Breast epithelium (tissue), 4 donors: ENCODE measurements at regions not wholly inside any gene's neighbourhood (a gene's known extent, or its start where the extent isn't known, plus 50 kb on each side); places are given as distances from the start of the nearest gene placed in this dataset.

Experiments
- DNase-seq, 2 donors: peaks; one replicate each; pipeline ENCODE4 v3.0.0-alpha.2; 2019; ENCODE audit warnings: low spot score in 2 of 2
- H3K27ac ChIP-seq, 2 donors: fragments of 200-600 bp; sonication (generic) in 1 of 2; one replicate each; pipeline ENCODE4 v1.5.1; 2016 to 2019; ENCODE audit warnings: mild to moderate bottlenecking in 1 of 2
- H3K27me3 ChIP-seq, 2 donors: fragments of 200-600 bp; sonication (generic) in 1 of 2; one replicate each; pipeline versions ENCODE4 v1.5.1 to v1.6.0; 2017 to 2019; ENCODE audit warnings: control low read depth in 1 of 2, mild to moderate bottlenecking in 1 of 2
- H3K36me3 ChIP-seq: fragments of 200-600 bp; one replicate; pipeline ENCODE4 v1.5.1; 2019
- H3K4me1 ChIP-seq, 2 donors: fragments of 200-600 bp; sonication (generic); one replicate each; pipeline ENCODE4 v1.5.1; 2016 to 2019; ENCODE audit warnings: control low read depth in 1 of 2
- H3K4me3 ChIP-seq, 3 donors: fragments of 200-600 bp; sonication (generic); 1 replicate in 2 of 3; 2 replicates in 1 of 3; pipeline ENCODE4 v1.5.1; 2016 to 2019; ENCODE audit warnings: mild to moderate bottlenecking in 3 of 3, moderate library complexity in 2 of 3
- H3K9me3 ChIP-seq, 2 donors: fragments of 200-600 bp; sonication (generic) in 1 of 2; one replicate each; pipeline ENCODE4 v1.5.1; 2016 to 2019; ENCODE audit warnings: control low read depth in 1 of 2
- POLR2A ChIP-seq: fragments of 450-650 bp; IDR thresholded peaks from one replicate; pipeline ENCODE4 v1.6.1; 2016; ENCODE audit warnings: antibody characterized with exemption, mild to moderate bottlenecking, moderate library complexity
- POLR2AphosphoS5 ChIP-seq, 3 donors: sonication (generic); formaldehyde crosslinking; IDR thresholded peaks; one replicate each; pipeline ENCODE4 v1.6.1; 2017; ENCODE audit warnings: antibody characterized with exemption in 3 of 3
- intact Hi-C: fragments of 100-400 bp; cut with DNase I; formaldehyde crosslinking; loops from one replicate; pipeline ENCODE4 v1.15.1; 2023; ENCODE audit warnings: low total_unique reads
- TF ChIP-seq, protein P1 (sequence below), 3 donors: fragments of 450-650 bp; IDR thresholded peaks; one replicate each; pipeline ENCODE4 v1.5.1; 2016 to 2017; ENCODE audit warnings: antibody characterized with exemption in 3 of 3, mild to moderate bottlenecking in 3 of 3, moderate library complexity in 3 of 3

GRCh38 chr2:151042964-151043363, 218.7 kb downstream of the RBM43 start:
- intact Hi-C loops, result no loop called here
- Histone ChIP-seq H3K4me1 (no peaks in the 10 kb centered on the region), H3K36me3 (no peaks in the 10 kb centered on the region), H3K4me3 (no peak overlapping the region), H3K27ac (no peak overlapping the region), H3K9me3 (no peaks in the 10 kb centered on the region), H3K27me3 (no peaks in the 10 kb centered on the region)
- DNase-seq, result no peak
- TF ChIP-seq POLR2AphosphoS5 (IDR thresholded peaks at IDR 0.05), result no peak
- TF ChIP-seq POLR2A, result no peak
- TF ChIP-seq, protein P1, sequence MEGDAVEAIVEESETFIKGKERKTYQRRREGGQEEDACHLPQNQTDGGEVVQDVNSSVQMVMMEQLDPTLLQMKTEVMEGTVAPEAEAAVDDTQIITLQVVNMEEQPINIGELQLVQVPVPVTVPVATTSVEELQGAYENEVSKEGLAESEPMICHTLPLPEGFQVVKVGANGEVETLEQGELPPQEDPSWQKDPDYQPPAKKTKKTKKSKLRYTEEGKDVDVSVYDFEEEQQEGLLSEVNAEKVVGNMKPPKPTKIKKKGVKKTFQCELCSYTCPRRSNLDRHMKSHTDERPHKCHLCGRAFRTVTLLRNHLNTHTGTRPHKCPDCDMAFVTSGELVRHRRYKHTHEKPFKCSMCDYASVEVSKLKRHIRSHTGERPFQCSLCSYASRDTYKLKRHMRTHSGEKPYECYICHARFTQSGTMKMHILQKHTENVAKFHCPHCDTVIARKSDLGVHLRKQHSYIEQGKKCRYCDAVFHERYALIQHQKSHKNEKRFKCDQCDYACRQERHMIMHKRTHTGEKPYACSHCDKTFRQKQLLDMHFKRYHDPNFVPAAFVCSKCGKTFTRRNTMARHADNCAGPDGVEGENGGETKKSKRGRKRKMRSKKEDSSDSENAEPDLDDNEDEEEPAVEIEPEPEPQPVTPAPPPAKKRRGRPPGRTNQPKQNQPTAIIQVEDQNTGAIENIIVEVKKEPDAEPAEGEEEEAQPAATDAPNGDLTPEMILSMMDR (IDR thresholded peaks at IDR 0.05), result no peak

DNA sequence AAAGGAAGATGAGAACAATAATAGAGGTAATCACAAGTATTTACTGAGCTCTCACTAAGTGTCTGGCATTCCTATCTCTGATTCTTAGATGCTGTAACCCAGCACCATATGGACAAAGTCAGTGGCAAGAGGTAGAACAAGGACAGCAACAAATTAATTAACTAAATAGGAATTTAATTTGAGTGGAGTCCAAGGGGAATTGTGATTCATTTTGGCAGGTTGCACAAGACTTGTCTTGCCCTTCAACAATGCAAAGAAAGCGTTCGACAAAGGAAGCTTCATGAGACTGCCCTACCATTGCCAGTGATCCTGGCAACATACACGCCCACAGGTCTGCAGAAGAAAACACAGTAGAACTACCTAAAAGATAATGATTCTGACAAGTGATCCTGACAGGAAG, 221.6 kb downstream of the RBM43 start:
- Histone ChIP-seq H3K4me1 (no peaks in the 10 kb centered on the region), H3K9me3 (no peaks in the 10 kb centered on the region), H3K27ac (peak overlapping the region; percentile 15 to 68), H3K36me3 (no peaks in the 10 kb centered on the region), H3K27me3 (no peaks in the 10 kb centered on the region), H3K4me3 (no peak overlapping the region)
- intact Hi-C loops, result no loop called here
- TF ChIP-seq, protein P1 (IDR thresholded peaks at IDR 0.05), result no peak
- TF ChIP-seq POLR2AphosphoS5 (IDR thresholded peaks at IDR 0.05) (no peak), POLR2A (no peak)
- DNase-seq, result peak in 1 of 2 donors; percentile 48

DNA sequence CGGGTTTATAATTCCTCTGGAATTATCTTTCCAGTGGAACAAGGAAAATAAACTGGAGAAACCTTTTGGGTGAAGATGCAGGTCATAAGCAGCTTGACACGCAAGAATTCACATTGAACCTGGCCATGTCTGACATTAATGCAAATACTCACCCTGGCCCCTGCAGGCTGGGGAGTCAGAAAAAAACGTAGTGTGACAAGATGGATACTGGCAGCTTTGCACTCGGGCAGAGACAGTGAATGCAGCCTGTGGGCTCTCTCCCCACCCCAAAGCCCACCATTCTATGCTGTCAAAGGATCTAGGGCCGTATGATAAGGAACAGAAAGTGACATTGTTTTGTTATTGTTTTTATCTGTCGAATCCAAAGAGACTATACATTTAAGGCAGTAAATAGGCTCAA, 223.1 kb downstream of the RBM43 start:
- Histone ChIP-seq H3K9me3 (no peaks in the 10 kb centered on the region), H3K27ac (no peak overlapping the region), H3K36me3 (no peaks in the 10 kb centered on the region), H3K4me3 (no peak overlapping the region), H3K27me3 (no peaks in the 10 kb centered on the region), H3K4me1 (no peaks in the 10 kb centered on the region)
- intact Hi-C loops, result no loop called here
- no peak for DNase-seq
- TF ChIP-seq, protein P1 (IDR thresholded peaks at IDR 0.05), result no peak

DNA sequence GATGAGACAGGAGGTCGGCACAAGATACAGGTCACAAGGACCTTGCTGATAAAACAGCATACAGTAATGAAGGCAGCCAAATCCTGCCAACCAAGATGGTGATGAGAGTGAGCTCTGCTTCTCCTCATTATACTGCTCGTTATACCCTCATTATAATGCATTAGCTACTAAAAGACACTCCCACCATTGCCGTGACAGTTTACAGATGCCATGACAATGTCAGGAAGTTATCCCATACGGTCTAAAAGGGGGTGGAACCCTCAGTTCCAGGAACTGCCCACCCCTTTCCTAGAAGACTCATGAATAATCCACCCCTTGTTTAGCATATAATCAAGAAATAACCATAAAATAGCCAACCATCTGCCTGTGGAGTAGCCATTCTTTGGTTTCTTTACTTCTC, 224.2 kb downstream of the RBM43 start:
- no peaks in the 10 kb centered on the region for H3K4me1 ChIP-seq
- H3K36me3 ChIP-seq, result no peaks in the 10 kb centered on the region
- TF ChIP-seq, protein P1 (IDR thresholded peaks at IDR 0.05), result no peak
- TF ChIP-seq POLR2A, result no peak
- no peak for TF ChIP-seq POLR2AphosphoS5 (IDR thresholded peaks at IDR 0.05)
- H3K27me3 ChIP-seq, result no peaks in the 10 kb centered on the region
- intact Hi-C loops, result no loop called here
- H3K9me3 ChIP-seq, result no peaks in the 10 kb centered on the region
- DNase-seq, result no peak
- no peak overlapping the region for H3K27ac ChIP-seq
- H3K4me3 ChIP-seq, result no peak overlapping the region

DNA sequence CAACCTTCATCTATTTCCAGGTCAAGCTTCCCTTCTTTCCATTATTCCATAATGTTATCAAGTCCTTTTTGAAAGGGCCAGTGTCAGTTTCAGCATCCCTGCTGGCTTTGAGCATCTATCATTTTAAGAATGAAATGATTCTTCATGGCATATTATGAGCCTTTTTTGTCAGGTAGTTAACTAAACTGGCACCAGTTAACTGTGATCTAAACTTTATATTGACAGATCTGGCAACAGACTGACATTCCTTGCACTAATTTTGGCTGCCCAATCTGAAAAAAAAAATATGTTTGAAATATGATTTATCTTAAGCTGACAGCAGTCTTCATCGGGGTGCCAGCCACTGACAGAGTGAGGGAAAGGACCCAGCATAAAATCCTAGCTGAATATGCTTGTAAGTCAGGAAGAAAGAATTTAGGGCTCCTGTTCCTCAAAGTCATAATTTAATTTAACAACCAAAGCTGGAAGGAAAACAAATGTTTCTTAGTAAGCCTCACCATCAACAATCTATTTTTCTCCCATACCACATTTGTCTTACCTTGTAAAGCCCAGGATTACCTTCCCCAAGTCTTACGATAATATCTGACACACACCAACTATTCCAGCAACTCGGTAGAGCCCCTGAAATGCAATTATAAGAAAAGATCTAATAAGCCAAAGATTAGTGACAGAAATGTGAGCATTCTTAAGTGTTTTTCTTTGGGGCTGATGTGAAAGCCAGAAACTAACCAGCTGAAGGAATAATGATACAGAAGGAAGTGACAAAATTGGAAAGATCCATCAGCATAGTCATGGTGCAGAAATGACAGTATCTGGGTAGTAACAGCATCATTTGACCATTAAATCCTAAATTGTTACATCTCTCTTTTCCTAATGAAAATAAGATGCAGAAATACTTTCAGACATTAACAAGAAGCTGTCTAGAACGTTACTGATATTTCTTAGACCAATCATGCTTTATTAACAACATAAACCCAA, 228.1 kb downstream of the RBM43 start:
- Histone ChIP-seq H3K4me3 (no peak overlapping the region), H3K36me3 (no peaks in the 10 kb centered on the region), H3K27me3 (no peaks in the 10 kb centered on the region), H3K9me3 (no peaks in the 10 kb centered on the region), H3K27ac (no peak overlapping the region), H3K4me1 (no peaks in the 10 kb centered on the region)
- DNase-seq, result no peak
- TF ChIP-seq POLR2A (no peak), POLR2AphosphoS5 (IDR thresholded peaks at IDR 0.05) (no peak)
- TF ChIP-seq, protein P1 (IDR thresholded peaks at IDR 0.05), result no peak
- intact Hi-C loops, result no loop called here
